ENCODE measurements at regions not wholly inside any gene's neighbourhood (a gene's known extent, or its start where the extent isn't known, plus 50 kb on each side); places are given as distances from the start of the nearest gene placed in this dataset.

- Histone ChIP-seq H3K79me2 (ENCODE audit: insufficient read depth, low read length) (no peaks in the 10 kb centered on the region), H3K36me3 (ENCODE audit: control insufficient read depth in 1 of 2, insufficient read depth in 2 of 2, low read length in 2 of 2) (no peaks in the 10 kb centered on the region), H3K4me3 (replicated peaks in 1 of 2; ENCODE audit: low read depth in 1 of 2, low read length in 2 of 2) (no peak overlapping the region), H3K4me2 (ENCODE audit: low read length) (no peak overlapping the region), H3K27me3 (ENCODE audit: insufficient read depth, low read length) (no peaks in the 10 kb centered on the region), H3K9ac (ENCODE audit: low read length) (no peak overlapping the region), H3K9me3 (ENCODE audit: control insufficient read depth in 1 of 2, insufficient read depth in 1 of 2, low read depth in 1 of 2, low read length in 2 of 2) (no peaks in the 10 kb centered on the region; a peak in 1 of 4 replicates), H3K27ac (ENCODE audit: low read depth, low read length) (no peak overlapping the region), H4K20me1 (ENCODE audit: insufficient read depth) (no peaks in the 10 kb centered on the region), H3K4me1 (ENCODE audit: control insufficient read depth in 1 of 2, insufficient read depth in 2 of 2, low read length in 2 of 2) (no peaks in the 10 kb centered on the region), H3K9me2 (ENCODE audit: insufficient read depth) (no peaks in the 10 kb centered on the region), H2AFZ (ENCODE audit: low read depth, low read length, poor library complexity, severe bottlenecking) (no peak overlapping the region)
- ChIA-PET CTCF (no interaction called here), POLR2A (no interaction called here), RAD21 (ENCODE audit: low non-redundant PET in 1 of 2, low total read pairs in 2 of 2, uncharacterized antibody in 2 of 2, unreplicated experiment in 2 of 2) (no interaction called here)
- intact Hi-C loops (cut with micrococcal nuclease), result no loop called here
- DNase-seq (ENCODE audit: low read depth, low spot score), result no peak
- no TSS peak for BruUV-seq (replicated peaks)
- TF ChIP-seq EZH2phosphoT487 (IDR thresholded peaks at IDR 0.05; ENCODE audit: borderline replicate concordance) (no peak), POLR2A (IDR thresholded peaks at IDR 0.05; ENCODE audit: borderline replicate concordance, extremely low read depth, insufficient read depth, insufficient read length) (no peak), TCF7L2 (IDR thresholded peaks at IDR 0.05; ENCODE audit: borderline replicate concordance, extremely low read depth, insufficient read depth, insufficient read length) (no peak), ZBTB33 (IDR thresholded peaks at IDR 0.05; ENCODE audit: extremely low read depth, insufficient replicate concordance, low read length) (no peak), JUND (IDR thresholded peaks at IDR 0.05) (no peak), YY1 (IDR thresholded peaks at IDR 0.05; ENCODE audit: extremely low read depth, insufficient replicate concordance, low read depth, low read length) (no peak), REST (IDR thresholded peaks at IDR 0.05; ENCODE audit: low read depth) (no peak), CBX3 (IDR thresholded peaks at IDR 0.05; ENCODE audit: low read depth) (no peak), RAD21 (IDR thresholded peaks at IDR 0.05; ENCODE audit: low read depth) (no peak), CEBPB (IDR thresholded peaks at IDR 0.05; ENCODE audit: low read depth) (no peak), EZH2 (IDR thresholded peaks at IDR 0.05) (no peak), FOSL1 (IDR thresholded peaks at IDR 0.05; ENCODE audit: low read depth) (no peak), SP1 (IDR thresholded peaks at IDR 0.05; ENCODE audit: low read depth) (no peak), EGR1 (IDR thresholded peaks at IDR 0.05; ENCODE audit: low read depth) (no peak), ELF1 (IDR thresholded peaks at IDR 0.05; ENCODE audit: borderline replicate concordance, low read depth) (no peak), POLR2AphosphoS5 (IDR thresholded peaks at IDR 0.05; ENCODE audit: low read depth, low read length) (no peak)
- TF ChIP-seq, protein P1, sequence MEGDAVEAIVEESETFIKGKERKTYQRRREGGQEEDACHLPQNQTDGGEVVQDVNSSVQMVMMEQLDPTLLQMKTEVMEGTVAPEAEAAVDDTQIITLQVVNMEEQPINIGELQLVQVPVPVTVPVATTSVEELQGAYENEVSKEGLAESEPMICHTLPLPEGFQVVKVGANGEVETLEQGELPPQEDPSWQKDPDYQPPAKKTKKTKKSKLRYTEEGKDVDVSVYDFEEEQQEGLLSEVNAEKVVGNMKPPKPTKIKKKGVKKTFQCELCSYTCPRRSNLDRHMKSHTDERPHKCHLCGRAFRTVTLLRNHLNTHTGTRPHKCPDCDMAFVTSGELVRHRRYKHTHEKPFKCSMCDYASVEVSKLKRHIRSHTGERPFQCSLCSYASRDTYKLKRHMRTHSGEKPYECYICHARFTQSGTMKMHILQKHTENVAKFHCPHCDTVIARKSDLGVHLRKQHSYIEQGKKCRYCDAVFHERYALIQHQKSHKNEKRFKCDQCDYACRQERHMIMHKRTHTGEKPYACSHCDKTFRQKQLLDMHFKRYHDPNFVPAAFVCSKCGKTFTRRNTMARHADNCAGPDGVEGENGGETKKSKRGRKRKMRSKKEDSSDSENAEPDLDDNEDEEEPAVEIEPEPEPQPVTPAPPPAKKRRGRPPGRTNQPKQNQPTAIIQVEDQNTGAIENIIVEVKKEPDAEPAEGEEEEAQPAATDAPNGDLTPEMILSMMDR (IDR thresholded peaks at IDR 0.05 in 2 of 3, conservative IDR thresholded peaks at IDR 0.05 in 1 of 3; ENCODE audit: borderline replicate concordance in 1 of 3, insufficient read depth in 1 of 3, low read depth in 2 of 3, low read length in 2 of 3), result no peak
- TF ChIP-seq, protein P2, sequence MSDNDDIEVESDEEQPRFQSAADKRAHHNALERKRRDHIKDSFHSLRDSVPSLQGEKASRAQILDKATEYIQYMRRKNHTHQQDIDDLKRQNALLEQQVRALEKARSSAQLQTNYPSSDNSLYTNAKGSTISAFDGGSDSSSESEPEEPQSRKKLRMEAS (IDR thresholded peaks at IDR 0.05), result no peak
- TF ChIP-seq, protein P3, sequence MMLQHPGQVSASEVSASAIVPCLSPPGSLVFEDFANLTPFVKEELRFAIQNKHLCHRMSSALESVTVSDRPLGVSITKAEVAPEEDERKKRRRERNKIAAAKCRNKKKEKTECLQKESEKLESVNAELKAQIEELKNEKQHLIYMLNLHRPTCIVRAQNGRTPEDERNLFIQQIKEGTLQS (IDR thresholded peaks at IDR 0.05), result no peak
- ATAC-seq, result no peak
These were observed 846.4 kb downstream of the FRK start for GRCh38 chr6:115214283-115214682.
